NCI-H1105 (cell line): ENCODE measurements at regions not wholly inside any gene's neighbourhood (a gene's known extent, or its start where the extent isn't known, plus 50 kb on each side); places are given as distances from the start of the nearest gene placed in this dataset.

Source experiments
- DNase-seq: peaks from one replicate; lab custom pipeline; 2025; lab: John Stamatoyannopoulos, UW

DNA sequence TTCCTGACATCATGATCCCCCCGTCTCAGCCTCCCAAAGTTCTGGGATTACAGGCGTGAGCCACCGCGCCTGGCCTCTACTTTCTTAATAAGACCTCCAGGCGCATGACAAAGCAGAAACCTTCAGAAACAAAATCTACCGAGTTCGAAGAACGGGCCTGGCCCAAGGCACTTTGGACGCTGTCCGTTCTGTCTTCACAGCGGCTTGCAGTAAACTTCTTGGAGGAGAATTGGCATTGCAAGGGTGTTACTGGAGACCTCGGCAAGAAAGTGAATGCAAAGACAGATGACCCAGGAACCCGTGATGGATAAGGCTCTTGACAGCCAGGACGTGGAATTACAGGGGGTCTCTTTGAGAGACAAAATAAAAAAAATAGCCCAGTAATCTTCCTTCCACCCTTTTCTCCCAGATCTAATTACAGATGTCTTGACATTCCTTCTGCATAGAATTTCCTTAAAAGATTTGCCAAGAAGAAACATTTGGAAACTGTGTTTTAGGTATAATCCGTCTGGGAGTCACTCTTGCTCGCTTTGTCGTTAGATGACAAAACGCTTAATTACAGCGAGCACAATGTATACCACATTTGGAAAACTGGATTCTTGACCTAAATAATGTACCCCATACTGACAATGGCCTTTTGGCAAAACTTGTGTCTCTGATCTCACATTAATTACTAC is 83.2 kb upstream of the TBX3 start:
- no peak for DNase-seq

DNA sequence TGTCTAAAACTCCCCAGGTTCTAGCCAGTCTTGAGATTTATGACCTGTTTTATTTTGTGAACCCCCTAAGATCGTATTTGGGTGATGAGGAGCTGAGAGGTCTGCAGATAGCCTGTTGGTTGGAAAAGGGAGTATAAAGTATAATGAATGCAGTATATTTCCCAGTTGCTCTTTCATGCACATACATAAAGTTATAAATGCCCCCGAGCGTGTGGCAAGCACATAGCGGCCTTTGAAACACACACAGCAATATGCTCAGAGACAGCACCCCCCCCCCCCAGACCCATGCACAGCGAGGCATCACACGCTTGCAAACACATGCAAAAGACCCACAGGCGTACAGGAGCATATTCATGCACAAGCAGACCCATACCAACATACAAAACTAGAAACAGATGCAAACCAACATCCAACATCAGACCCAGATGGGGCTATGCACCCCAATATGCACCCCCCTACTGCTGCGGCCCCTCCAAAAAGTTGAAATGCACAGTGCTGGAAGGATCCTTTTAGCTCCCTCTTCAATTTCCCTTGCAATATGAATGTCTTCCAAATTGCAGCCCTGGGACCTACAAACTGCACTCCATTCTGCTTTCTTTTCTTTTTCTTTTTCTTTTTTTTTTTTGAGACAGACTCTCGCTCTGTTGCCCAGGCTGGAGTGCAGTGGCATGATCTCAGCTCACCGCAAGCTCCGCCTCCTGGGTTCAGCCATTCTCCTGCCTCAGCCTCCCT is 82.2 kb upstream of the TBX3 start:
- no peak for DNase-seq

DNA sequence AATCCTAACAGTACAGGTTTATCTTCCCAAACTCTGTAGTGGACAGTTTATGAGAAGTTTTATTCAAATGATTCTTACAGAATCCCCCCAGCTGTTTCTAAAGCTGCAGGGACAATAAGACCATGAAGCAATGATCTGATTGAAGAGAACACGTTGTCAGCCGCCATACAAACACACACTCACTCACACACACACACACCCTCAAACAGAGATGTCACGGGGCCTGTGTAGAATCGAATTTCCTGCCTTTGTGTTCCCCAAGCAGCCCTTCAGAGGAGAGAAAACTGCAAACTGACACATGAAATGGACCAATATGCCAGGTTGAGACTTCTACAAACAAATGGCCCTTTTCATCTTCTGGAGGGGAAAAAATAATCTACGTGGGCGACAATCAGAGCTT is 80.5 kb upstream of the TBX3 start:
- DNase-seq = no peak

DNA sequence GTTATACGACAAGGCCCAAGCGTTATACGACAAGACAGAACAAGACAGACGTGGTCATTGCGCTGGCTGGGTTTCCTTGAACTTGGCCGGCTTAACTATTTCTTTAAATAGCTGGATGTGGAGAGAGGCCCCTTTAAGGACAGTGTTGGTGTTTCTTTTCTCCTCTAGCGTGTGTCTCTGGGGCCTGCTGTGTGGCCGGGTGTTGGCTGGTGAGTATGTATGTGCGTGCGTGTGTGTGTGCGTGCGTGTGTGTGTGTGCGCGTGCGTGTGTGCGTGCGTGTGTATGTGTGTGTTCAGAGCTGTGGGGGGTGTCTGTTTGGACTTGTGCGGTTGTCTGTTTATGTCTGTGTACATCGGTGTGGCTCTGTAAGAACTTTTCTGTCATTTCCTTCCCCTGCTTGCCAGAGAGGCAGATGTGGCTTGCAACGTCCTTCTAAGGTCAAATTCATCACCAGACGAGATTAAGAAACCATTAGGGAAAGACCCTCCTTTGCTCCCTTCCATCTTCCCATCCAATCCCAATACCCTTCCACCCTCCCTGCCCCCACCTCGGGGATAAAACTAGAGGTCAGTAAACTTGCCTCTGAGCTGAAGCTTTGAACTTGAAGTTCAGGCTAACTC is 78.6 kb upstream of the TBX3 start:
- DNase-seq = no peak

DNA sequence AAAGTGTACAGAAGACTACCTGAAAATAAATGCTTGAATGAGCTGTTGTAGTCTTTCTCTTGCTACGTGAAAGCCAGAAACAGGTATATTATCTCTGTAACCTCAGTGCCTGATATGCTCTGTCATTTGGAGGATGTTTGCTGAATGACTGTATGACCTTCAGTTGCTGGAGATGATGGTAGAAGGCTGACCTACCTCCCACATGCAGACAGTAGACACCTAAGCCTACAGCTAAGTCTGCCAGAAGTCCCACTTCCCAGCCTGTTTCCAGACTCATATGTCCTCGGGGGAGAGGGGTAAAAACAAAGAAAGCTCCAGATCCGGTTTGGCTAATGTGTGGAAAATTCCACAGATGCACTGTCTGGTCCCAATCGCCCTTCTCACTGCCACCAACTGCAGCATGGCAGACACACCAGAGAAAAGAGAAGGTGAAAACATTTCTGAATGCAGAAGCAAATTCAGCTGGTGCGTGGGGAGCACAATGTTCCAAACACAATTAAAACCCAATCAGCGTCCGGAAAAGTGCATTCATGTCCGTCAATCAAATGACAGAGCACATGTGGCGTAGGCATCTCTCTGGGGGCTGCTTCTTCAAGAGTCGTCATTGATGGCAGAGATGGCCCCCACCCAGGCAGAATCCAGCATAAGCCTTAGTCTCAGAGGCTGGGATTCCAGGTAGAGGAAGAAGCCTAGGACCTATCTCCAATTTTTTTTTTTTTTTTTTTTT is 76.3 kb upstream of the TBX3 start:
- no peak for DNase-seq

DNA sequence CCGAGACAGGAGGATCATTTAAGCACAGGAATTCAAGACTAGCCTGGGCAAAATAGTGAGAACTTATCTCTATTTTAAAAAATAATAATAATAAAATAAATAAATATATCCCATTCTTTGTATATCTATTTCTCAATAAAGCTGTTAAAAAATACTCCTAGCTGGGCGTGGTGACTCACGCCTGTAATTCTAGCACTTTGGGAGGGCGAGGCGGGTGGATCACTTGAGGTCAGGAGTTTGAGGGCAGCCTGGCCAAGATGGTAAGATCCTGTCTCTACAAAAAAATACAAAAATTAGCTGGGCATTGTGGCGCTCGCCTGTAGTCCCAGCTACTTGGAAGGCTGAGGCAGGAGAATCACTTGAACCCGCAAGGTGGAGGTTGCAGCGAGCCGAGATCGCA is 75.7 kb upstream of the TBX3 start:
- no peak for DNase-seq

DNA sequence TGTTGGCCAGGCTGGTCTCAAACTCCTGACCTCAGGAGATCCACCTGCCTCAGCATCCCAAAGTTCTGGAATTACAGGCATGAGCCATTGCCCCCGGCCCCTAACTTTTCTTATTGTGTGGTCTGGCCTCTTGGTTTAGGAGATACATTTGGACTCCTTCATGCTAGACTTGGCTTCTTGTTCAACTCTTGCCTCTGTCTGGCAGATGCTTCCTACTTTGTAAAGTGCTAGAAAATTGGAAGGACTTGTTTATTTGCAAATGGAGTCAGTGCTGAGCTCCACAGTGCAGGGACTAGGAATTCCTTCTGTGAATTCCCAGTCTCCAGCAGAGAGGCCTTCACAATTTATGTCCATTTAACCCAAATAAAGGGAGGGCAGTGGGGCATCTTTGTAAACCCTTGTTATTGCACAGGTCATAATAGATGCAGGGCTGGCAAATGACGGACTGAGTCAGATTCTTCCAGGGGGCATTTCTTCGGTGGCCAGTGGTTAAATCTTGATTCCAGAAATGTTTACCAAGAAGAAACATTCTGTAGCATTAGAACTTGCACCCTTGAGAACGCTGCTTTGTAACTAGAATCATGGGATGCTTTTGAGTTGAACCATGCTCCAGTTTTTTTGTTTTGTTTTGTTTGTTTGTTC is 73.8 kb upstream of the TBX3 start:
- no peak for DNase-seq

DNA sequence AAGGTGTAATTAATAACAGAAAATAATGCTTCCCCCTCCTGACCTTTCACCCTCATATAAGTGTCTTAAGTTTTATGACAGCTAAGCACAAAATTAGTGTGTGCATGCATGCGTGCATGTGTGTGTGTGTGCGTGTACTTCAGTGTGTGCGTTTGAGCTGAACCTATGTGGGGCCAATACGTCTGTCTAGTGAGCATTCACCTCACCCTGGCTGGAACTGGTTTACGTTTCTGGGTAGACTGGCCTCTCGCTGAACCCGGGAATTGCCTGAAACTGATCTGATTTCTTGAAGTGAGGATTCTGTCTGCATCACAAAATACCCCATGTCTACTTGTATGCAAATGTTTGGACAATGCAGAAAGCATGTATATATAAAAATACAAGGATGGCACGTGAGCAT is 68.2 kb upstream of the TBX3 start:
- no peak for DNase-seq

DNA sequence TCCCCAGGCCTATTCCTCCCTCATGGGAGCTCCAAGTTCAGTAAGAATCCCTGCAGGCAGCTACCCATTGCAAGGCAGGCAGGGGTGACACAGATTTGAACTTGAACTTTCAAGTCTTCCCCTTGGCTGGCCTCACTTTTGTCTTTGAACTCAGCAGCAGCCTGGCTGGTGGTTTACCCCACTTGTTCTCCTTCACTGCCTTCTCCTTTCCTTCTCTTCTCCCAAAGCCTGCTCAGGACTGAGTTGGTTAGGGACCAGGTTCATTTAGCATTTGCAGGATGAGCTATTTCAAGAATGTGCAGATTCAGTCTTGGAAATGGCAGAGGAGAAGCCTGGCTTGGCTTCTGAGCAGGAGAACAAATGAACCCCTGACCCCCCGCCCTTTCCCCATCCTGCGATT is 67.7 kb upstream of the TBX3 start:
- no peak for DNase-seq

DNA sequence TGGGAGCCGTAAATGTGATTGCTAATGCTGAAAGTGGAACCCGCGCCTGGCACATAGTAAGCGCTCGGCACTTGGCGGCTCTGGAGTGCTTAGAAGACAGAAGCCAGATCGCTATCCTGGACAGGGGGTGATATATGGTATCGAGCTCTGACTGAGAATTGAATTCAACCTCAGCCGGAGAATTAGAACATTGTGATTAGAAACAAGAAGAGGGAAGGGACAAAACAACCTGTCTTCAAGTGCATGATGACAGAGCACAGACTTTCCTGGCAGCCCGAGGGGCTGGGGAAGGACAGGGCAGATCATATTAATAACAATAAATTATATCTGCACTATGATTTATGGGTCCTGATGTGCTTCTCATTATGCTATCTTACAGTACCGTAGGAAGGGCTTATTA is 66.9 kb upstream of the TBX3 start:
- DNase-seq = no peak

DNA sequence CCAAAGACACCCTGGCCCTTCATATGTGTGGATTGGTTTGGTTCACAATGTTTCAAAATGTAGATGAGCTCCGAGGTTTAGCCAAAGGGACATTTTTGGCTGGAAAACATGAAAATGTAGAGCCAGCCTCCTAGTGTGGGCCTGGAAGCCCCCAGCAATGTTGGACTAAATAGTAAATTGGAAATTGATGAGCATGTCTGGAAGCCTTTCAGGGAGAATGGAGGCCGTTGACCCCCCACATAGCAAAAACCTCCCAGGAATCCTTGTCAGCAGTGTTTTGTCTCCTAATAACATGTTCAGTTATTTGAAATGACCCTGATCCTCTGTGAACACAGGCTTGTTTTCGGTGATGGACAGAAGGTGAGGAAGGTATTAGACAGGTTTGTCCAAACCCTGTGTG is 65.1 kb upstream of the TBX3 start:
- no peak for DNase-seq

DNA sequence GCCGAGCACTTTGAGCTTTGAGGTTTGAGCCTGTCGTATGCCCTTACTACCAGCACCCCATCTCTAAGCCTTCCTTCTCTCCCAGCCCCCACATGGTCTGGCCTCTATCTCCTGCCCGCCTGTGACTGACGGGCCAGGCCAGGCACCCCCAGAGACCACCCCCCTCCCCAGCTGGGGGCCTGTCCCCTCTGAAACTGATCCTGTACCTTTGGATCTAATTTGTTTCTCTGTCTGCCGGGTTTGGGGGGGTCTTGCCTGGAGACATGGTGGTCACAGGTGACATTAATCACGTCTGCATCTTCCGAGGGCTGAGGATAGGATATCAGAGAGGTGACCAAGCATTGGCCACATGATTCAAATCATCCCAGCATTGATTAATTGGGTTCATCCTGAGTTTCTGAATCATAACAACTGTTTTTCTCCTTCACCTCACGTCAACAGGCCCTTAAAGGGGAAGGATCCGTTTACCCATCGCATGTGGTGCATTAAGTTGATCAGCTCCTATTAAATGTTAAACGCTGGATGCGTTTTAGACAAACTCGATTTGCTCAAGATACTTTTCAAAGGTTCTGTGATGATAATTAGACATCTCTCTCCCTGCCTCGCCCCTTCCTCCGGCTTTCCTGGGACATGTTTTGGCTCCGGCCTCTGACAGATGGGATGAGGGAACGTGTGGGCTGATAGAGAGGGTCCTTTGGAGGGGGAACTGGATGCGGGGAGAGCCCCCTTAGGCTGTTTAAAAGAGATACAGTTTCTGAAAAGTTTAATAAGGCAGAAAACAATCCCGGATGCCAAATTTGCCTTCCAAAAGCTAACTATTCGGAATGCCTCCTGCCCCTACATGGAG is 63.3 kb upstream of the TBX3 start:
- DNase-seq = no peak

DNA sequence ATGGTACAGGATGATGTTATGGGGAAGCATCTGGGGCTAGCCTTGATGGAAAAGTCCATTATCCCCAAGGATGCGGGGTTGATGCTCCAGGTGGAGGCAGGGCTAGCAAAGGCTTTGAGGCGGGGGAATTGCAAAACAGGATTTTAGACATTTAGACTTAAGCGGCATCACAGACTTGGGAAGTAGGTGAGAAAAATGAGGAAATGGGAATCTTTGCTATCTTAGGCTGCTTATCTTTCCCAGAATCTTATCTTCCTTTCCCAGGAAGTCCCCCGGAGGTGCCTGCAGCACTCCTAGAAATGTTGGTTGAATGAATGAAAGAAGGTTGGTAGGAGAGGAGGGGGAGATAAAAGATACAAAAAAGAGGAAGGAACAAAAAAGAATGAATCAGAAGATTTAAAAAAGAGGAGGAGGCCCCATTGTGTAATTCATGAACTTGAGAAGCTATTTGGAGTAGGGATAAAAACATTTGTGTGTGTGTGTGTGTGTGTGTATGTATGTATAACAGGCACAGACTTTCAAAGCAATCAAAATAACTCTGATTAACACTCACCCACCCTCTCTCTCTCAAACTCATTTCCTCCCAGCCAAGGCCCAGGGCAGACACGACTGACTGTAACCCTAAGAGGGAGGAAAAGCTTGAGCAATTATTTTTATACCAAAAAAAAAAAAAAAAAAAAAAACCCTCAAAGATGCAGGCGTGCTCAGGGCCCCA is 62.5 kb upstream of the TBX3 start:
- DNase-seq = no peak

DNA sequence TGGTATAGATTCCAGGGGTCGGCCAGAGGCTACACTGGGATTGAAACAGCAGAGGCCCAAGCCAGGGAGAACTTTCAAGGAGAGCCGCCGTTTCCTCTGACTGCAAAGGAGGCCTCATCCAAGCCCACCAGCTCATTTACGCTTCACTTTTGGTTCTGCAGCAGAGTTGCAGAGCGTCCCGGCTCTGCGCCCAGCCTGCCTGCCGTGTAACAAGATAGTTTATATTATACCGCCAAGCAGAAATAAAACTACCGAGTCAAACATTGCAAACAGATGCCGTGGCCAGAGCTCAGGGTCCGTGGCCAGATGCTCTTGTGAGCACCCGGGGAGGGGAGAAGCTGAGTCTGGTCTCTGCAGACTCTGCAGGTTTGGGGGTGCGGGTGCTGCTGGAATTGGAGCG is 60.7 kb upstream of the TBX3 start:
- no peak for DNase-seq

DNA sequence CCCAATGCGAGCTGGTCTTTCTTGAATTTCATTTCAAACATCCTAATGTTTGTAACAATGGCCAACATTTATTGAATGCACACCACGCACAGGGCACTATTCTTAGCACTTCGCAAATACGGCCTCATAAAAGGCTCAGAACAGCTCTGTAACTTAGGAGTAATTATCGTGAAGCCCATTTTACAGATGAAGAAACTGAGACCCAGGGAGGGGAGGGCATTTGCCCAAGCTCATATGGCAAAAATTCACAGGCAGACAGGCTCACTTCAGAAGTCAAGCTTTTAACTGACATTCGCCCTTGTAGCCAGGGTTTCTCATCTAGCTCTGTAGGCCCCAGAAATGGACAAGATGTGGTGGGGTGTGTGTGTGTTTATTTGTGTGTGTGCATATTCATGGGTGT is 60.3 kb upstream of the TBX3 start:
- DNase-seq = no peak

DNA sequence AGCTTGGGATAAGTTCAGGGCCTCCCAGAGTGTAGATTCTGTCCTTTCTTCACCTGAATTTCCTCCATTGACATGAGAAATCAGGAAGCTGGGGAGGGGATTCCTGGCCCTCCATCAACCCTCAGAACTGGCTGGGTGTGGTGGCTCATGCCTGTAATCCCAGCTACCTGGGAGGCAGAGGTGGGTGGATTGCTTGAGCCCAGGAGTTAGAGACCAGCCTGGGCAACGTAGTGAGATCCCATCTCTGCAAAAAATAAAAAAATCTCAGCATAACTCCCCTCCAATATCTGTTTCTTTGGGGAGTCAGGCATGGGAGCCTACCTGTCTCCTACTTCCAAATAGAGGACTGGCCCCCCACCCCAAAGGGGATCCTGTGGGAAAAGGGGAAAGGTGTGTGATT is 59.8 kb upstream of the TBX3 start:
- DNase-seq = no peak

DNA sequence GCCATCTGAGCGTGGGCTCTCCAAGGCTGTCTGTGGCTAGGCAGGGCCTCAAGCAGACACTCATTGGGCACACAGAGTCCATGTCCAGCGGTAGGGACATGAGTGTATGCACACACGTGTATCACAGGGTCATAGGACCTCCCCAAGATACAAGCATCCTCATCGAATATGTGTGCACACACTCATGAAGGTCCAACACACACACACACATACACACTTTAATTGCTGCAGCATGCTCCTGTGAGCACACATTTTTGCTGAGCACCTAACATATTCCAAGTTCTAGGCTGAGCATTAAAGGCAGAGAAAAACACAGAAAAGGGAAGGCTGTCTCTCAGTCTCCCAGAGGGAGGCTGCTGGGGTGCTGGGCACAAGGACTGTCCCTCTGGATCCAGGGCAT is 59.3 kb upstream of the TBX3 start:
- no peak for DNase-seq

DNA sequence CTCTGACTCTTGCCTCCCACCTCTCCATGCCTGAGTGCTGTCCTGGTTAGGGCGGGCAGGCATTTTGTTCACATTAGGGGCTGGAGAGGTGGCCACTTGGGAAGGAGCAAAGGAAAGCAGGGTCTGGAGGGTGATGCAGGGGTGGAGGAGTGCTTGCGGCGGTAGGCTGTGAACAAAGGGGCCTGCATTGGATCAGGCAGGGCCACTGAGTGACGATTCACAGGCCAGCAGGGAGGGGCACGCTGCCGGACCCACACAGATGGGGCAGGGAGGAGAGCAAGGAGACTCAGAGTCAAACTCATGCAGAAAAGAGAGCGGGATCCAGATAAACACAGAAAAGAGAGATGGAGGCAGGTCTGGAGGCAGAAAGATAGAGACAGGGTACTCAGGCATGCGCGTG is 58.4 kb upstream of the TBX3 start:
- no peak for DNase-seq

DNA sequence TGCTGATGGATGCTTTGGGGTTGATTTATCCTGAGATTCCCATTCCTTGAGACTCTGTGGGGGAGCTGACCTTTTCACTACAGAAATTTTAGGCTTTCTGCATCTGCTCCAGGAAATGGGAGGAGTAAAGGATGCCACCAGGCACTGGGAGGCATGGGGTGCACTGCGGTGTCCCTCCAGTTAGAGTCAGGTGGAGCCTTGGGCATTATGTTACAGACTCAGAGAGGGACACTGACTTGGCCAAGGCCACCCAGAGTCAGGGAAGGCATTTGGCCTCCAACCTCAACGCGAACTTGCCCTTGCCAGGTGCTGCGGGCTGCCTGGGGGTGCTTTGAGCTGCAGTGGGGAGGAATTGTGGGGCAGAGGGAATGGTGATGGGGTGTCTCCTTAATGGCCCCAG is 58.0 kb upstream of the TBX3 start:
- no peak for DNase-seq

DNA sequence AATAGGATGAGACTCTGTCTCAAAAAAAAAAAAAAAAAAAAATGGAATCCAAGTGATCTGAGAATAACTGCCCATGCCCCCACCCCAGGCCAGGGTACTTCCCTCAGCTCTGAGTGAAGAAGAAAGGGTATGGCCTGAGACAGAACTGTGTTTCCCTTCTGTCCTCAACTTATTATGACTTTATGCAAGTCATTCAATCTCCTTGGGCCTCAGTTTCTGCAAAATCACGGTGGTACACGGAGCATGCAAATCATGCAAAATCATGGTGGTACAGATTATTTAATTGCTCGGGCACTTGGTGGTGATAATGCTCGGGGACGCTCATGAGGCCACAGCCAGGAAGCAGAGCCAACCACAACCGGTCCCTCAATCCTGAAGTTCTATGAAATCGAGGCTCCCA is 56.5 kb upstream of the TBX3 start:
- no peak for DNase-seq
